ENCODE measurements at regions not wholly inside any gene's neighbourhood (a gene's known extent, or its start where the extent isn't known, plus 50 kb on each side); places are given as distances from the start of the nearest gene placed in this dataset.

GRCh38 chr12:46977871-46978375 is 101.5 kb upstream of the PCED1B start:
- WGBS, 5 donors, result 82 to 98% (median 92%) methylated on average over 1 of the region's 1 CpG
- no peak for TF ChIP-seq EP300 (IDR thresholded peaks at IDR 0.05)
- TF ChIP-seq POLR2A (IDR thresholded peaks at IDR 0.05), result no peak
- no peak for TF ChIP-seq POLR2AphosphoS5 (IDR thresholded peaks at IDR 0.05)
- TF ChIP-seq CTCF (IDR thresholded peaks at IDR 0.05), result no peak
- no peaks in the 10 kb centered on the region for H3K9me3 ChIP-seq
- intact Hi-C loops (cut with DNase I; ENCODE audit: low total_unique reads), result no loop called here
- H3K36me3 ChIP-seq, result no peaks in the 10 kb centered on the region
- no peak overlapping the region for H3K4me3 ChIP-seq
- no peaks in the 10 kb centered on the region for H3K4me1 ChIP-seq
- H3K27ac ChIP-seq, result no peak overlapping the region
- no peaks in the 10 kb centered on the region for H3K27me3 ChIP-seq
- DNase-seq, result no peak

GRCh38 chr12:46981622-46982021 is 97.8 kb upstream of the PCED1B start:
- Histone ChIP-seq H3K27me3 (no peaks in the 10 kb centered on the region), H3K36me3 (no peaks in the 10 kb centered on the region), H3K4me3 (no peak overlapping the region), H3K27ac (no peak overlapping the region), H3K4me1 (no peaks in the 10 kb centered on the region), H3K9me3 (no peaks in the 10 kb centered on the region)
- no peak for TF ChIP-seq EP300 (IDR thresholded peaks at IDR 0.05)
- no peak for TF ChIP-seq POLR2AphosphoS5 (IDR thresholded peaks at IDR 0.05)
- no peak for TF ChIP-seq CTCF (IDR thresholded peaks at IDR 0.05)
- no peak for TF ChIP-seq POLR2A (IDR thresholded peaks at IDR 0.05)
- 63 to 72% (median 67%) methylated on average over 3 of the region's 3 CpGs for WGBS, 5 donors
- no peak for DNase-seq
- intact Hi-C loops (cut with DNase I; ENCODE audit: low total_unique reads), result no loop called here

GRCh38 chr12:46982629-46983392 is 96.6 kb upstream of the PCED1B start:
- no peaks in the 10 kb centered on the region for H3K27me3 ChIP-seq
- TF ChIP-seq POLR2AphosphoS5 (IDR thresholded peaks at IDR 0.05) (no peak), CTCF (IDR thresholded peaks at IDR 0.05) (no peak), POLR2A (IDR thresholded peaks at IDR 0.05) (no peak), EP300 (IDR thresholded peaks at IDR 0.05) (no peak)
- no peak overlapping the region for H3K27ac ChIP-seq
- intact Hi-C loops (cut with DNase I; ENCODE audit: low total_unique reads), result no loop called here
- H3K36me3 ChIP-seq, result no peaks in the 10 kb centered on the region
- no peaks in the 10 kb centered on the region for H3K9me3 ChIP-seq
- H3K4me3 ChIP-seq, result no peak overlapping the region
- 79 to 89% (median 83%) methylated on average over 2 of the region's 2 CpGs for WGBS, 5 donors
- no peak for DNase-seq
- no peaks in the 10 kb centered on the region for H3K4me1 ChIP-seq

- TF ChIP-seq POLR2A (IDR thresholded peaks at IDR 0.05) (no peak), EP300 (IDR thresholded peaks at IDR 0.05) (no peak), CTCF (IDR thresholded peaks at IDR 0.05) (no peak), POLR2AphosphoS5 (IDR thresholded peaks at IDR 0.05) (no peak)
- no peak overlapping the region for H3K27ac ChIP-seq
- 52 to 88% (median 54%) methylated on average over 1 to 2 of the region's 2 CpGs for WGBS, 5 donors
- H3K4me3 ChIP-seq, result no peak overlapping the region
- intact Hi-C loops (cut with DNase I; ENCODE audit: low total_unique reads), result no loop called here
- no peaks in the 10 kb centered on the region for H3K9me3 ChIP-seq
- no peaks in the 10 kb centered on the region for H3K4me1 ChIP-seq
- DNase-seq, result no peak
- no peaks in the 10 kb centered on the region for H3K36me3 ChIP-seq
- H3K27me3 ChIP-seq, result no peaks in the 10 kb centered on the region
Observed at GRCh38 chr12:46983393-46983793, 96.0 kb upstream of the PCED1B start.

All from stomach (tissue), 8 donors.